SK-N-SH (cell line): ENCODE measurements at regions not wholly inside any gene's neighbourhood (a gene's known extent, or its start where the extent isn't known, plus 50 kb on each side); places are given as distances from the start of the nearest gene placed in this dataset.

Source experiments
- CTCF ChIP-seq: fragments of 200-600 bp; sonication (generic); IDR thresholded peaks from 2 replicates; pipeline ENCODE4 v1.6.1; 2017; ENCODE audit warnings: antibody characterized with exemption, mild to moderate bottlenecking, moderate library complexity
- EZH2phosphoT487 ChIP-seq: fragments of 200-600 bp; sonication (generic); IDR thresholded peaks from 2 replicates; pipeline ENCODE4 v1.6.1; 2017; ENCODE audit warnings: low read depth, mixed run types, mild to moderate bottlenecking, antibody characterized with exemption, moderate library complexity, borderline replicate concordance
- GABPA ChIP-seq: IDR thresholded peaks from 2 replicates; pipeline ENCODE4 v1.4.0; 2012; ENCODE audit warnings: low read depth, mild to moderate bottlenecking
- MXI1 ChIP-seq: IDR thresholded peaks from 2 replicates; pipeline ENCODE4 v1.6.1; 2012; ENCODE audit warnings: mild to moderate bottlenecking, low read depth, low read length, improper control_type of control experiment
- RAD21 ChIP-seq: IDR thresholded peaks from 2 replicates; pipeline ENCODE4 v1.6.1; 2012; ENCODE audit warnings: mild to moderate bottlenecking, low read length
- RCOR1 ChIP-seq: fragments of 150-350 bp; IDR thresholded peaks from 2 replicates; pipeline ENCODE4 v1.6.1; 2017; ENCODE audit warnings: antibody characterized with exemption, low read length
- RFX5 ChIP-seq: IDR thresholded peaks from 2 replicates; pipeline ENCODE4 v1.6.1; 2012; ENCODE audit warnings: mild to moderate bottlenecking, improper control_type of control experiment, low read length
- SIN3A ChIP-seq: IDR thresholded peaks from 2 replicates; pipeline ENCODE4 v1.6.1; 2012; ENCODE audit warnings: low read depth, mild to moderate bottlenecking, low read length, moderate library complexity, borderline replicate concordance
- SMC3 ChIP-seq: IDR thresholded peaks from 2 replicates; pipeline ENCODE4 v1.6.1; 2012; ENCODE audit warnings: low read depth, low read length, improper control_type of control experiment
- TCF12 ChIP-seq: IDR thresholded peaks from 2 replicates; pipeline ENCODE4 v1.4.0; 2012
- YY1 ChIP-seq: IDR thresholded peaks from 2 replicates; pipeline ENCODE4 v1.4.0; 2012; ENCODE audit warnings: low read depth, mild to moderate bottlenecking
- ZBTB33 ChIP-seq: IDR thresholded peaks from 2 replicates; pipeline ENCODE4 v1.4.0; 2012; ENCODE audit warnings: low read depth, borderline replicate concordance
- TF ChIP-seq, protein P1 (sequence below): fragments of 150-350 bp; IDR thresholded peaks from 2 replicates; pipeline ENCODE4 v1.6.1; 2017; ENCODE audit warnings: antibody characterized with exemption, low read length, low read depth, borderline replicate concordance
- TF ChIP-seq, protein P2 (sequence below): IDR thresholded peaks from 2 replicates; pipeline ENCODE4 v1.6.1; 2012; ENCODE audit warnings: mild to moderate bottlenecking, low read depth, low read length, moderate library complexity

GRCh38 chr6:92024881-92025280, 1394.5 kb downstream of the EPHA7 start:
- no peak for TF ChIP-seq EZH2phosphoT487
- no peak for TF ChIP-seq CTCF
- no peak for TF ChIP-seq YY1
- TF ChIP-seq SMC3, result no peak
- no peak for TF ChIP-seq TCF12
- TF ChIP-seq, protein P1, sequence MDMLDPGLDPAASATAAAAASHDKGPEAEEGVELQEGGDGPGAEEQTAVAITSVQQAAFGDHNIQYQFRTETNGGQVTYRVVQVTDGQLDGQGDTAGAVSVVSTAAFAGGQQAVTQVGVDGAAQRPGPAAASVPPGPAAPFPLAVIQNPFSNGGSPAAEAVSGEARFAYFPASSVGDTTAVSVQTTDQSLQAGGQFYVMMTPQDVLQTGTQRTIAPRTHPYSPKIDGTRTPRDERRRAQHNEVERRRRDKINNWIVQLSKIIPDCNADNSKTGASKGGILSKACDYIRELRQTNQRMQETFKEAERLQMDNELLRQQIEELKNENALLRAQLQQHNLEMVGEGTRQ, result no peak
- TF ChIP-seq RAD21, result no peak
- TF ChIP-seq MXI1, result no peak
- TF ChIP-seq, protein P2, sequence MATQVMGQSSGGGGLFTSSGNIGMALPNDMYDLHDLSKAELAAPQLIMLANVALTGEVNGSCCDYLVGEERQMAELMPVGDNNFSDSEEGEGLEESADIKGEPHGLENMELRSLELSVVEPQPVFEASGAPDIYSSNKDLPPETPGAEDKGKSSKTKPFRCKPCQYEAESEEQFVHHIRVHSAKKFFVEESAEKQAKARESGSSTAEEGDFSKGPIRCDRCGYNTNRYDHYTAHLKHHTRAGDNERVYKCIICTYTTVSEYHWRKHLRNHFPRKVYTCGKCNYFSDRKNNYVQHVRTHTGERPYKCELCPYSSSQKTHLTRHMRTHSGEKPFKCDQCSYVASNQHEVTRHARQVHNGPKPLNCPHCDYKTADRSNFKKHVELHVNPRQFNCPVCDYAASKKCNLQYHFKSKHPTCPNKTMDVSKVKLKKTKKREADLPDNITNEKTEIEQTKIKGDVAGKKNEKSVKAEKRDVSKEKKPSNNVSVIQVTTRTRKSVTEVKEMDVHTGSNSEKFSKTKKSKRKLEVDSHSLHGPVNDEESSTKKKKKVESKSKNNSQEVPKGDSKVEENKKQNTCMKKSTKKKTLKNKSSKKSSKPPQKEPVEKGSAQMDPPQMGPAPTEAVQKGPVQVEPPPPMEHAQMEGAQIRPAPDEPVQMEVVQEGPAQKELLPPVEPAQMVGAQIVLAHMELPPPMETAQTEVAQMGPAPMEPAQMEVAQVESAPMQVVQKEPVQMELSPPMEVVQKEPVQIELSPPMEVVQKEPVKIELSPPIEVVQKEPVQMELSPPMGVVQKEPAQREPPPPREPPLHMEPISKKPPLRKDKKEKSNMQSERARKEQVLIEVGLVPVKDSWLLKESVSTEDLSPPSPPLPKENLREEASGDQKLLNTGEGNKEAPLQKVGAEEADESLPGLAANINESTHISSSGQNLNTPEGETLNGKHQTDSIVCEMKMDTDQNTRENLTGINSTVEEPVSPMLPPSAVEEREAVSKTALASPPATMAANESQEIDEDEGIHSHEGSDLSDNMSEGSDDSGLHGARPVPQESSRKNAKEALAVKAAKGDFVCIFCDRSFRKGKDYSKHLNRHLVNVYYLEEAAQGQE, result no peak
- TF ChIP-seq GABPA, result no peak
- TF ChIP-seq SIN3A, result no peak
- no peak for TF ChIP-seq RCOR1
- TF ChIP-seq ZBTB33, result no peak
- no peak for TF ChIP-seq RFX5
